Thymus (tissue), 11 donors: ENCODE measurements at regions not wholly inside any gene's neighbourhood (a gene's known extent, or its start where the extent isn't known, plus 50 kb on each side); places are given as distances from the start of the nearest gene placed in this dataset.

Experiments
- DNase-seq, 9 donors: peaks; one replicate each; pipeline ENCODE4 v3.0.0-alpha.2; 2013; ENCODE audit warnings: low spot score in 9 of 9, low read depth in 6 of 9, missing footprints in 1 of 9
- H3K27ac ChIP-seq, 2 donors: one replicate each; pipeline ENCODE4 v1.5.1; 2013; ENCODE audit warnings: control low read depth in 1 of 2, low read depth in 1 of 2, low read length in 1 of 2, mild to moderate bottlenecking in 1 of 2, moderate library complexity in 1 of 2
- H3K27me3 ChIP-seq, 2 donors: one replicate each; pipeline ENCODE4 v1.5.1; 2013; ENCODE audit warnings: low read length in 1 of 2; ENCODE audit not compliant: control insufficient read depth in 2 of 2, insufficient read depth in 1 of 2
- H3K36me3 ChIP-seq, 2 donors: one replicate each; pipeline ENCODE4 v1.5.1; 2013; ENCODE audit warnings: low read length in 1 of 2, mild to moderate bottlenecking in 1 of 2, moderate library complexity in 1 of 2; ENCODE audit not compliant: control insufficient read depth in 2 of 2, insufficient read depth in 2 of 2
- H3K4me1 ChIP-seq, 2 donors: one replicate each; pipeline ENCODE4 v1.5.1; 2013; ENCODE audit warnings: low read length in 2 of 2; ENCODE audit not compliant: control insufficient read depth in 2 of 2, insufficient read depth in 2 of 2
- H3K4me3 ChIP-seq, 2 donors: one replicate each; pipeline ENCODE4 v1.5.1; 2013; ENCODE audit warnings: low read length in 2 of 2, control low read depth in 1 of 2, mild to moderate bottlenecking in 1 of 2
- H3K9me3 ChIP-seq, 2 donors: one replicate each; pipeline ENCODE4 v1.5.1; 2013; ENCODE audit warnings: low read length in 1 of 2, mild to moderate bottlenecking in 1 of 2; ENCODE audit not compliant: control insufficient read depth in 2 of 2, insufficient read depth in 1 of 2
- WGBS: extraction: QIAGEN DNeasy Blood & Tissue Kit; methylation state at CpG from one replicate; pipeline ENCODE4 v1.1.7; 2013; 5-methylcytosine and 5-hydroxymethylcytosine counted together
- donor health status: healthy.

GRCh38 chr11:69909561-69910518, 90.6 kb upstream of the FGF3 start:
- 53% methylated on average over 28 of the region's 28 CpGs for WGBS
- peak in 2 of 9 donors; percentile 13 to 19 for DNase-seq
- Histone ChIP-seq H3K9me3 (no peaks in the 10 kb centered on the region), H3K4me3 (no peak overlapping the region), H3K4me1 (no peaks in the 10 kb centered on the region), H3K27me3 (peaks cover 0 to 2% of the 10 kb centered on the region in 2 donors), H3K36me3 (no peaks in the 10 kb centered on the region), H3K27ac (no peak overlapping the region)

- H3K27me3 ChIP-seq, result peaks cover 0 to 2% of the 10 kb centered on the region in 2 donors
- no peak for DNase-seq
- no peaks in the 10 kb centered on the region for H3K9me3 ChIP-seq
- H3K4me1 ChIP-seq, result no peaks in the 10 kb centered on the region
- H3K4me3 ChIP-seq, result no peak overlapping the region
- H3K27ac ChIP-seq, result no peak overlapping the region
- 85% methylated on average over 17 of the region's 17 CpGs for WGBS
- no peaks in the 10 kb centered on the region for H3K36me3 ChIP-seq
Measured at GRCh38 chr11:69910519-69911309, 91.5 kb upstream of the FGF3 start.

GRCh38 chr11:69911310-69912160, 92.3 kb upstream of the FGF3 start:
- no peak overlapping the region for H3K4me3 ChIP-seq
- no peaks in the 10 kb centered on the region for H3K4me1 ChIP-seq
- DNase-seq, result no peak
- no peaks in the 10 kb centered on the region for H3K36me3 ChIP-seq
- no peak overlapping the region for H3K27ac ChIP-seq
- no peaks in the 10 kb centered on the region for H3K9me3 ChIP-seq
- 80% methylated on average over 28 of the region's 28 CpGs for WGBS
- H3K27me3 ChIP-seq, result peaks cover 0 to 8% of the 10 kb centered on the region in 2 donors

DNA sequence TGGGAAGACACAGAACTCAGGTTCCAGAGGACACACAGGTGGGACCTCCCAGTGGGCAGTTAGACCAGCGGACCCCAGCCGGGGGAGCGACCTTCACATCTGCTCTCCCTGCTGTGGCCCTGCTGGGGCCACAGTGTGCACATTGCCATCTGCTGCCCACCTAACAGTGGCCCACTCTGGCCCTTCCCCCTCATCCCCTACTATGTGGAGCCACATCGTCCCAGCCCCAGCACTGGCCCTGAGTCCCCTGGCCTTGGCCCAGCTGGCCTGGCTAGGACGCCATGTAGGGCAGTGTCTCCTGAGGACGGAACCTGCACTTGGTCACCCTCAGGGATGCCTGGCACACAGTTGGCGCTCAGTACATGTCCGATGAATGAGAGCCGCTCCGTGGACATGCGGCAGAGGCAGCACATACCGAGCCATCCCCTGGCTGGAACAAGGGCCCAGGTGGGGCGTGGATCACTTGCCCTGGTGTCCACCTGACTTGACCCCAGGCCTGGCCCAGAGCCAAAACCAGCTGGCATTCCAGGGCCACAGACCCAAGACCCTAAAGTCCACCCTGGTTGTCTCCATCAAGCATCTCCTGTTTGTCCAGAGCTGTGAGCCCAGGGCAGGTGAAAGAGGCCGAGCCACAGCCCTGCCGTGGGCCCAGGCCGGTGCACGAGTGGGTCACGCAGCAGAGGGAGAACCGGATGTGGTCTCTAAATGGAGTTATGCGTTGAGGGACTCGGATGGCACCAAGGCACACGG, 93.1 kb upstream of the FGF3 start:
- DNase-seq, result no peak
- no peak overlapping the region for H3K27ac ChIP-seq
- no peaks in the 10 kb centered on the region for H3K9me3 ChIP-seq
- 88% methylated on average over 22 of the region's 22 CpGs for WGBS
- H3K4me3 ChIP-seq, result no peak overlapping the region
- H3K4me1 ChIP-seq, result no peaks in the 10 kb centered on the region
- no peaks in the 10 kb centered on the region for H3K36me3 ChIP-seq
- H3K27me3 ChIP-seq, result peaks cover 0 to 8% of the 10 kb centered on the region in 2 donors

DNA sequence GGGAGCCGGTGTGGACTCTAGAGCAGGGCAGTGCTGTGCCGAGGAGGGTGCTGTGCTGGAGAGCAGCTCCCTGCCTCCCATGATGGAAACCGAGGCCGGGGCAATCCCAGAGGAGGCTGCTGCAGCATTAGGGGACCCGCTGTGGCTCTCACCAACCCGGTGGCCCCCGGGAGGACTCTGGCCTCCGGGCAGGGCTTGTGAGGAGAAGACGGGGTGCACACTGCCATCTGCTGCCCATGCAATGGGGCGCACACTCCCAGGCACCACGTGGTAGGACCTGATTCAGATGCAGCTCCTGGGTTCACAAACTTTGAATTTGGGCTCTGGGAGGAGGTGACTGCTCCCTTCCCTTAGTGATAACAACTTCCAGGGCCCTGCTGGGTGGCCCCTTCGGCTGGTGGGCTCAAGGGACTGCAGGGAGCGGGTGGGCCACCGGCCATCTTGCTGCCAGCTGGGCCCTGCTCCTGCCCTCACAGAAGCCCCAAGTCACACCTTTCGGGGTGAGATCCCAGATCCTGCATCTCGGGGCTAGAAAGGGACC, 93.8 kb upstream of the FGF3 start:
- H3K27me3 ChIP-seq, result peaks cover 0 to 8% of the 10 kb centered on the region in 2 donors
- H3K4me1 ChIP-seq, result no peaks in the 10 kb centered on the region
- H3K27ac ChIP-seq, result no peak overlapping the region
- H3K36me3 ChIP-seq, result no peaks in the 10 kb centered on the region
- H3K4me3 ChIP-seq, result no peak overlapping the region
- 70% methylated on average over 16 of the region's 16 CpGs for WGBS
- no peak for DNase-seq
- no peaks in the 10 kb centered on the region for H3K9me3 ChIP-seq

- WGBS, result 94% methylated on average over 12 of the region's 12 CpGs
- Histone ChIP-seq H3K27me3 (peaks cover 0 to 15% of the 10 kb centered on the region in 2 donors), H3K9me3 (no peaks in the 10 kb centered on the region), H3K36me3 (no peaks in the 10 kb centered on the region), H3K4me3 (no peak overlapping the region), H3K4me1 (no peaks in the 10 kb centered on the region), H3K27ac (no peak overlapping the region)
- no peak for DNase-seq
Measured at GRCh38 chr11:69913591-69914285, 94.5 kb upstream of the FGF3 start.

DNA sequence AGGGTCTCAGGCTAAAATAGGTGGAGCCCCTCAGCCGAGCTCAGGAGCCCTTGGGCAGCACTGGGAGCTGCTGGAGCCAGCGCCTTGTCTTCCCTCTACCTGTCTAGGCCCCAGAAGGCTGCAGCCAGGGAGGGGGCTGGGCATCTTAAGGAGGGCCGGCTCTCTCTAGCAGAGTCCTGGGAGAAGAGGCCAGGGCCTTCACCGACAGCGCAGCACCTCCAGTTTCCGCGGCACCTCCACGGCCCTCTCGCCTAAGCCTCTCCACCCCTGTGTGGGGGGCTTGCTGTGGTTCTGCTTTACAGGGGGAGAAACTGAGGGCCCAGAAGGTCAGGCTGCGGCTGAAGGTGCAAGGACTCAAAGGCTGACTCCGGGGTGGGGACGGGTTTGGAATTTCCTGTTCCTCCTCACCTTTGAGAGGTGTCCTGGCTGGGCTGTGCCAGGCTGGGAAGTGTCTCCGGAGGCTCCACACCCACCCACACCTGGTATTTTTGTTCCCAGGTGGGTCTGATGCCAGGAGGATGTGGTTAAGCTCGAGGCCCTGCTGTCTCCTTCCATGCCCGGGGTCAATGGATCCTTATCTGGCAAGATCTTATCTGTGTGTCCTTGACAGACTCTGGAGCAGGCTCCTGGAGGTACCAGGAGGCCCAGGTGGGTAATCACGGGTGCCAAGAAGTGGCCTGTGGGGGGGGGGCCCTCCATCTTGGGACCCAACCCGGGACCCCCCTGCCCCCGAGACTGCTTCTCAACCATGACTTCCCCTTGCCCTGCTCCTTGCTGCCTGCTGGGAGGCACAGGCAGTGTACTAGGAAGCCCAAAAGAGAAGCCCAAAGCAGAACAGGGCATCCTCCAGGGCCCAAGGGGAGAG, 95.3 kb upstream of the FGF3 start:
- Histone ChIP-seq H3K9me3 (no peaks in the 10 kb centered on the region), H3K27ac (no peak overlapping the region), H3K4me3 (no peak overlapping the region), H3K4me1 (no peaks in the 10 kb centered on the region), H3K27me3 (peaks cover 0 to 19% of the 10 kb centered on the region in 2 donors), H3K36me3 (no peaks in the 10 kb centered on the region)
- 71% methylated on average over 18 of the region's 18 CpGs for WGBS
- no peak for DNase-seq
